ENCODE measurements at regions not wholly inside any gene's neighbourhood (a gene's known extent, or its start where the extent isn't known, plus 50 kb on each side); places are given as distances from the start of the nearest gene placed in this dataset.

- no peak for DNase-seq
Observed at GRCh38 chr22:49152127-49152938, 675.3 kb downstream of the BRD1 start.

- no peak for DNase-seq
Observed at GRCh38 chr22:49151256-49152126, 676.2 kb downstream of the BRD1 start.

GRCh38 chr22:49150801-49151221 lies 676.9 kb downstream of the BRD1 start:
- no peak for DNase-seq

GRCh38 chr22:49149721-49150608 lies 677.7 kb downstream of the BRD1 start:
- DNase-seq, result no peak

- no peak for DNase-seq
Observed at GRCh38 chr22:49148895-49149418, 678.7 kb downstream of the BRD1 start.

- DNase-seq, result no peak
Observed at GRCh38 chr22:49147617-49148175, 680.0 kb downstream of the BRD1 start.

GRCh38 chr22:49147171-49147570 lies 680.5 kb downstream of the BRD1 start:
- no peak for DNase-seq

- DNase-seq, result no peak
Observed at GRCh38 chr22:49146511-49146910, 681.2 kb downstream of the BRD1 start.

- no peak for DNase-seq
Observed at GRCh38 chr22:49143812-49144211, 683.9 kb downstream of the BRD1 start.

GRCh38 chr22:49142891-49143290 lies 684.8 kb downstream of the BRD1 start:
- no peak for DNase-seq

GRCh38 chr22:49142296-49142695 lies 685.4 kb downstream of the BRD1 start:
- DNase-seq, result no peak

- no peak for DNase-seq
Observed at GRCh38 chr22:49141761-49142160, 685.9 kb downstream of the BRD1 start.

- no peak for DNase-seq
Observed at GRCh38 chr22:49140911-49141665, 686.6 kb downstream of the BRD1 start.

GRCh38 chr22:49139492-49140151 lies 688.1 kb downstream of the BRD1 start:
- DNase-seq, result no peak

GRCh38 chr22:49138250-49138790 lies 689.4 kb downstream of the BRD1 start:
- no peak for DNase-seq

GRCh38 chr22:49137206-49137840 lies 690.4 kb downstream of the BRD1 start:
- no peak for DNase-seq

- no peak for DNase-seq
Observed at GRCh38 chr22:49136816-49137180, 690.9 kb downstream of the BRD1 start.

GRCh38 chr22:49136041-49136815 lies 691.4 kb downstream of the BRD1 start:
- no peak for DNase-seq

Data from hypothalamus (tissue), 51 donors.